Mammary epithelial cell (primary cell): ENCODE measurements at regions not wholly inside any gene's neighbourhood (a gene's known extent, or its start where the extent isn't known, plus 50 kb on each side); places are given as distances from the start of the nearest gene placed in this dataset.
"Not testable (repeated sequence)": the region's sequence is repeated elsewhere in the genome, so short reads cannot be mapped to it uniquely, and the experiment has no call there.

Experiments used
- EZH2 ChIP-seq: IDR thresholded peaks from 2 replicates; pipeline ENCODE4 v1.6.1; 2012; ENCODE audit warnings: low read length, inconsistent platforms, borderline replicate concordance
- TF ChIP-seq, protein P1 (sequence below), 2 donors: IDR thresholded peaks in 1 of 2; conservative IDR thresholded peaks in 1 of 2; 2 replicates each; pipeline ENCODE4 v1.5.1; 2011 to 2012; ENCODE audit warnings: inconsistent platforms in 2 of 2, low read length in 2 of 2, mild to moderate bottlenecking in 2 of 2, control low read depth in 1 of 2, low read depth in 1 of 2; ENCODE audit not compliant: insufficient read depth in 1 of 2; ENCODE audit errors: extremely low read depth in 1 of 2

DNA sequence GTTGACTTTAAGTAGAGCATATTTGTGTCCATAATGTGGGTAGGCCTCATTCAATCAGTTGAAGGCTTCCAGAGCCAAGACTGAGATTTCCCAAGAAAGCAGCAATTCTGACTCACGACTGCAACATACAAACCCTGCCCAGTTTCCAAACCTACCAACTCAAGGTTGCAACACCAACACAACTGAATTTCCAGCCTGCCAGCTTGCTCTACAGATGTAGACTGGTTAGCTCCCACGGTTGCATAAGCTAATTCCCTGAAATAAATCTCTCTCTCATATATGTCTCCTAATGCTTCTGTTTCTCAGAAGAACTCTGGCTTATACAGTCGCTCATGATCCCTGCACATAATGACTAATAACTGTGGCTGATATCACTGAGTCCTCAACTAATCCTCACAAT lies 113.6 kb downstream of the OR4C45 start:
- TF ChIP-seq, protein P1, sequence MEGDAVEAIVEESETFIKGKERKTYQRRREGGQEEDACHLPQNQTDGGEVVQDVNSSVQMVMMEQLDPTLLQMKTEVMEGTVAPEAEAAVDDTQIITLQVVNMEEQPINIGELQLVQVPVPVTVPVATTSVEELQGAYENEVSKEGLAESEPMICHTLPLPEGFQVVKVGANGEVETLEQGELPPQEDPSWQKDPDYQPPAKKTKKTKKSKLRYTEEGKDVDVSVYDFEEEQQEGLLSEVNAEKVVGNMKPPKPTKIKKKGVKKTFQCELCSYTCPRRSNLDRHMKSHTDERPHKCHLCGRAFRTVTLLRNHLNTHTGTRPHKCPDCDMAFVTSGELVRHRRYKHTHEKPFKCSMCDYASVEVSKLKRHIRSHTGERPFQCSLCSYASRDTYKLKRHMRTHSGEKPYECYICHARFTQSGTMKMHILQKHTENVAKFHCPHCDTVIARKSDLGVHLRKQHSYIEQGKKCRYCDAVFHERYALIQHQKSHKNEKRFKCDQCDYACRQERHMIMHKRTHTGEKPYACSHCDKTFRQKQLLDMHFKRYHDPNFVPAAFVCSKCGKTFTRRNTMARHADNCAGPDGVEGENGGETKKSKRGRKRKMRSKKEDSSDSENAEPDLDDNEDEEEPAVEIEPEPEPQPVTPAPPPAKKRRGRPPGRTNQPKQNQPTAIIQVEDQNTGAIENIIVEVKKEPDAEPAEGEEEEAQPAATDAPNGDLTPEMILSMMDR (conservative IDR thresholded peaks at IDR 0.05 in 1 of 2, IDR thresholded peaks at IDR 0.05 in 1 of 2; ENCODE audit: extremely low read depth in 1 of 2, insufficient read depth in 1 of 2, low read depth in 1 of 2, low read length in 2 of 2), result not testable (repeated sequence)
- not testable (repeated sequence) for TF ChIP-seq EZH2
